PC-9 (cell line): ENCODE measurements at regions not wholly inside any gene's neighbourhood (a gene's known extent, or its start where the extent isn't known, plus 50 kb on each side); places are given as distances from the start of the nearest gene placed in this dataset.

Experiments
- BruUV-seq: library from RNA; stranded (reverse); fragments of 400-500 nt; replicated peaks from 2 replicates; lab custom pipeline; 2021; lab: Mats Ljungman, UMichigan
- CTCF ChIA-PET: fragments of 300-600 bp; sonication (Branson Sonifier 250); formaldehyde crosslinking; loops from one replicate; lab custom pipeline; 2022; ENCODE audit warnings: antibody characterized with exemption; lab: Charles Lee
- POLR2A ChIA-PET: fragments of 300-600 bp; sonication (Branson Sonifier 250); formaldehyde crosslinking; loops from one replicate; lab custom pipeline; 2022; ENCODE audit warnings: antibody characterized with exemption; ENCODE audit not compliant: unreplicated experiment; lab: Charles Lee
- DNase-seq, 2 experiments: peaks; one replicate each; pipeline versions ENCODE4 v3.0.0 to v3.0.0-alpha.2; 2015 to 2022; ENCODE audit warnings: mixed read lengths in 1 of 2
- H2AFZ ChIP-seq: fragments of 200-600 bp; sonication (generic); 2 replicates; pipeline ENCODE4 v1.8.1; 2017; ENCODE audit warnings: antibody characterized with exemption
- H3F3A ChIP-seq: fragments of 200-600 bp; sonication (generic); 2 replicates; pipeline ENCODE4 v1.8.1; 2017; ENCODE audit warnings: antibody characterized with exemption, mild to moderate bottlenecking, low read depth; ENCODE audit not compliant: insufficient read depth
- H3K27ac ChIP-seq: fragments of 200-600 bp; sonication (generic); 2 replicates; pipeline ENCODE4 v1.6.1; 2016; ENCODE audit warnings: mixed run types
- H3K27me3 ChIP-seq: fragments of 200-600 bp; sonication (generic); 2 replicates; pipeline ENCODE4 v1.6.1; 2016; ENCODE audit warnings: low read depth, mixed run types; ENCODE audit not compliant: insufficient read depth
- H3K36me3 ChIP-seq: fragments of 200-600 bp; sonication (generic); 2 replicates; pipeline ENCODE4 v1.6.1; 2016; ENCODE audit warnings: low read depth, mixed run types
- H3K4me1 ChIP-seq: fragments of 200-600 bp; sonication (generic); replicated peaks from 2 replicates; pipeline ENCODE4 v1.6.1; 2016; ENCODE audit warnings: mixed run types; ENCODE audit not compliant: insufficient read depth
- H3K4me2 ChIP-seq: fragments of 200-600 bp; sonication (generic); 2 replicates; pipeline ENCODE4 v1.6.1; 2017; ENCODE audit warnings: mixed run types
- H3K4me3 ChIP-seq: fragments of 200-600 bp; sonication (generic); 2 replicates; pipeline ENCODE4 v1.6.1; 2016; ENCODE audit warnings: mixed run types
- H3K79me2 ChIP-seq: fragments of 200-600 bp; sonication (generic); 2 replicates; pipeline ENCODE4 v1.6.1; 2017; ENCODE audit warnings: low read depth, mixed run types
- H3K9me2 ChIP-seq: fragments of 200-600 bp; sonication (generic); 2 replicates; pipeline ENCODE4 v1.8.1; 2017; ENCODE audit warnings: mild to moderate bottlenecking; ENCODE audit not compliant: insufficient read depth
- H3K9me3 ChIP-seq: fragments of 200-600 bp; sonication (generic); 2 replicates; pipeline ENCODE4 v1.8.1; 2016; ENCODE audit warnings: low read depth; ENCODE audit not compliant: insufficient read depth
- H4K20me1 ChIP-seq: fragments of 200-600 bp; sonication (generic); 2 replicates; pipeline ENCODE4 v1.8.1; 2017; ENCODE audit not compliant: insufficient read depth
- CTCF ChIP-seq: fragments of 200-600 bp; sonication (generic); conservative IDR thresholded peaks from 2 replicates; pipeline ENCODE4 v1.6.1; 2017; ENCODE audit warnings: mixed run types, antibody characterized with exemption, mild to moderate bottlenecking, moderate library complexity
- EZH2 ChIP-seq: fragments of 200-600 bp; sonication (generic); IDR thresholded peaks from 2 replicates; pipeline ENCODE4 v1.8.0; 2017; ENCODE audit warnings: antibody characterized with exemption, low read depth
- intact Hi-C: fragments of 100-400 bp; cut with micrococcal nuclease; formaldehyde crosslinking; loops from one replicate; pipeline ENCODE4 v1.10.0; 2022; ENCODE audit not compliant: unreplicated experiment

- Histone ChIP-seq H3K79me2 (no peaks in the 10 kb centered on the region), H3K4me3 (no peak overlapping the region), H4K20me1 (no peaks in the 10 kb centered on the region), H3K9me2 (no peaks in the 10 kb centered on the region), H3K27me3 (no peaks in the 10 kb centered on the region), H3K4me1 (no peaks in the 10 kb centered on the region), H3K27ac (no peak overlapping the region), H3K4me2 (no peak overlapping the region), H3F3A (no peaks in the 10 kb centered on the region), H3K36me3 (no peaks in the 10 kb centered on the region), H3K9me3 (no peaks in the 10 kb centered on the region), H2AFZ (no peak overlapping the region)
- BruUV-seq, result no TSS peak
- CTCF ChIA-PET, result no interaction called here
- POLR2A ChIA-PET, result no interaction called here
- DNase-seq, result no peak
- intact Hi-C loops, result no loop called here
- TF ChIP-seq EZH2 (no peak), CTCF (no peak)
Observed at GRCh38 chr5:164053123-164053522, 547.7 kb downstream of the MAT2B start.

GRCh38 chr5:164054461-164054860 lies 549.0 kb downstream of the MAT2B start:
- H3K27ac ChIP-seq, result no peak overlapping the region
- intact Hi-C loops, result no loop called here
- no peak for DNase-seq
- CTCF ChIA-PET, result no interaction called here
- no peaks in the 10 kb centered on the region for H3K9me2 ChIP-seq
- TF ChIP-seq CTCF (no peak), EZH2 (no peak)
- no peaks in the 10 kb centered on the region for H3F3A ChIP-seq
- no peaks in the 10 kb centered on the region for H3K9me3 ChIP-seq
- no peak overlapping the region for H3K4me2 ChIP-seq
- no peaks in the 10 kb centered on the region for H3K27me3 ChIP-seq
- POLR2A ChIA-PET, result no interaction called here
- H4K20me1 ChIP-seq, result no peaks in the 10 kb centered on the region
- no peak overlapping the region for H2AFZ ChIP-seq
- no peak overlapping the region for H3K4me3 ChIP-seq
- no peaks in the 10 kb centered on the region for H3K4me1 ChIP-seq
- BruUV-seq, result no TSS peak
- no peaks in the 10 kb centered on the region for H3K36me3 ChIP-seq
- no peaks in the 10 kb centered on the region for H3K79me2 ChIP-seq

- no peak for TF ChIP-seq CTCF
- no peak for TF ChIP-seq EZH2
- Histone ChIP-seq H3K36me3 (no peaks in the 10 kb centered on the region), H3K4me1 (no peaks in the 10 kb centered on the region), H3F3A (no peaks in the 10 kb centered on the region), H3K79me2 (no peaks in the 10 kb centered on the region), H3K4me3 (no peak overlapping the region), H2AFZ (no peak overlapping the region), H3K27ac (no peak overlapping the region), H3K9me2 (no peaks in the 10 kb centered on the region), H3K4me2 (no peak overlapping the region), H4K20me1 (no peaks in the 10 kb centered on the region), H3K9me3 (no peaks in the 10 kb centered on the region), H3K27me3 (no peaks in the 10 kb centered on the region)
- ChIA-PET CTCF (no interaction called here), POLR2A (no interaction called here)
- BruUV-seq, result no TSS peak
- DNase-seq, result no peak
- intact Hi-C loops, result no loop called here
Observed at GRCh38 chr5:164057121-164057520, 551.7 kb downstream of the MAT2B start.
